ENCODE measurements at regions not wholly inside any gene's neighbourhood (a gene's known extent, or its start where the extent isn't known, plus 50 kb on each side); places are given as distances from the start of the nearest gene placed in this dataset.

DNA sequence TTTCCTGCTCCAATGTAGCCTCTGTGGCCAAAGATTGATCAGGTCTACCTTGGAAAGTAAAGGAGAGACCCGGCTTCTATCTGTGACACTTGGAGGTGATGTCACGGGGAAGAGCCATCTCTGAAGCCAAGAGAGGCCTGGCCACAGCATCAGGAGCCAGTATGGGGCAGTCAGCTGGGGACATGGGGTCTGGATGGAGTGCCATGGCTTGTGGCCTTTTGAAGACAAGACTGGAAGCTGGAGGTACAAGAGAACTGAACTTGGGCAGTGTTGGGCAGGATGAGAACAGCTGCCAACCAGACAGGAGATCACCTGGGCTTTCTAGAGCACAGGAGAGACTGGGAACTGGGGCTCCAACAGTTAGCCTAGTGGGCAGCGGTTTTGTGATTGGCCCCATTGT is 190.7 kb downstream of the TENT4A start:
- TF ChIP-seq, protein P1, sequence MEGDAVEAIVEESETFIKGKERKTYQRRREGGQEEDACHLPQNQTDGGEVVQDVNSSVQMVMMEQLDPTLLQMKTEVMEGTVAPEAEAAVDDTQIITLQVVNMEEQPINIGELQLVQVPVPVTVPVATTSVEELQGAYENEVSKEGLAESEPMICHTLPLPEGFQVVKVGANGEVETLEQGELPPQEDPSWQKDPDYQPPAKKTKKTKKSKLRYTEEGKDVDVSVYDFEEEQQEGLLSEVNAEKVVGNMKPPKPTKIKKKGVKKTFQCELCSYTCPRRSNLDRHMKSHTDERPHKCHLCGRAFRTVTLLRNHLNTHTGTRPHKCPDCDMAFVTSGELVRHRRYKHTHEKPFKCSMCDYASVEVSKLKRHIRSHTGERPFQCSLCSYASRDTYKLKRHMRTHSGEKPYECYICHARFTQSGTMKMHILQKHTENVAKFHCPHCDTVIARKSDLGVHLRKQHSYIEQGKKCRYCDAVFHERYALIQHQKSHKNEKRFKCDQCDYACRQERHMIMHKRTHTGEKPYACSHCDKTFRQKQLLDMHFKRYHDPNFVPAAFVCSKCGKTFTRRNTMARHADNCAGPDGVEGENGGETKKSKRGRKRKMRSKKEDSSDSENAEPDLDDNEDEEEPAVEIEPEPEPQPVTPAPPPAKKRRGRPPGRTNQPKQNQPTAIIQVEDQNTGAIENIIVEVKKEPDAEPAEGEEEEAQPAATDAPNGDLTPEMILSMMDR (conservative IDR thresholded peaks at IDR 0.05; ENCODE audit: low read depth, low read length) = no peak
- no peak overlapping the region for H3K4me3 ChIP-seq (ENCODE audit: low read length)
- no peak for DNase-seq (ENCODE audit: low read depth)

DNA sequence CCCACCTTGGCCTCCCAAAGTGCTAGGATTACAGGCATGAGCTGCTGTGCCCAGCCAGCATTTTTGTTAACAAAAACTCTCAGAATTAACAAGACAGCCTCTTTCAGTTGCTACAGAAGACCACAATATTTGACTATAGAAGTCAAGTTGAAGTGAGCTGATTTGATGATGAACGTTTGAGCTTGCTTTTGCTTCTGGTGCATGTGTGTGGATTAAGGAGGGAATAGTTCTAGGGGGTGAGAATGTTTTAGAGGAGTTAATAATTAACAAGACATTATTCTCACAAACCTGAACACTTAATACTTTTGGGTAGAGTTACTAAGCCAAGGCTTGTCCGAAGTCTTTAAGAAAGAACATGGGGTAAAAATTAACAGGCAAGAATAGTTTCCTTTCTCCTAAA is 191.6 kb downstream of the TENT4A start:
- H3K4me3 ChIP-seq (ENCODE audit: low read length) = no peak overlapping the region
- DNase-seq (ENCODE audit: low read depth) = no peak
- TF ChIP-seq, protein P1 (conservative IDR thresholded peaks at IDR 0.05; ENCODE audit: low read depth, low read length) = no peak

DNA sequence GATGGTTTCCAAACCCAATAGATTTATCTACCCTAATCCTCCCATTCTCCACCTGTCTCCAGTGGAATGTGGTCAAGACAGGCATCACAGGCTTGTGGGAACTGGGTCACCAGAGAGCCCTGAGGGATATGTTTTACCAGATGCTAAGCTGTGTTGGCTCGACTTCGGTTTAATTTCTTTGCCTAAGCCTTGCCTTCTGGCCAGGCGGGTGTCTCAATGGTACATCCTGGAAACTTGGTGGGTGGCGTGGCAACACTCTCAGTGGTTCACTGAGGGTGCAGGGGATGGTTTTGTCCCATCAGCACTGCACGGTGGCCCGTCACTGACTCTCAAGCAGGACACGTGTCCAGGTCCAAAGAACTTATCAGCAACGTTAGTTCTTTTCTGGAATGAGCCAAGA is 192.2 kb downstream of the TENT4A start:
- H3K4me3 ChIP-seq (ENCODE audit: low read length) = no peak overlapping the region
- DNase-seq (ENCODE audit: low read depth) = no peak
- TF ChIP-seq, protein P1 (conservative IDR thresholded peaks at IDR 0.05; ENCODE audit: low read depth, low read length) = no peak

DNA sequence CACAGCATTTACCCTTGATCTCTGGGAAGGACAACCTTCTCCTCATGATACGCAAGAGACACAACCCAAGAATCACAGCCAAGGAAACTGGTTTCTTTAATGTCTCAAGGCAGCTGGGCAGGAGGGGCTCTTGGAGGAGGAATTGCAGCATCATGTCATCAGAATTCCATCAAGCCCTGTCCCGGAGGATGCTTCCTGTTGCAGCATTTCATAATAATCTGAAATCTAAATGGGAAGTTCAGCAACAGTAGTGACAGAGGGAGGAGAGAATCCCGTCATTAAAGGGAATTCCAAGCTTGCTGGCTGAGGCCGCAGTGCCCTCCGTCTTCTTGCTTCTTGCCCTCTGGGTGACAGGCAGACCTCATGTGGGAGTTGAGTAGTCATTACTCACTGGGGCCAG is 192.7 kb downstream of the TENT4A start:
- TF ChIP-seq, protein P1 (conservative IDR thresholded peaks at IDR 0.05; ENCODE audit: low read depth, low read length) = no peak
- no peak overlapping the region for H3K4me3 ChIP-seq (ENCODE audit: low read length)
- no peak for DNase-seq (ENCODE audit: low read depth)

DNA sequence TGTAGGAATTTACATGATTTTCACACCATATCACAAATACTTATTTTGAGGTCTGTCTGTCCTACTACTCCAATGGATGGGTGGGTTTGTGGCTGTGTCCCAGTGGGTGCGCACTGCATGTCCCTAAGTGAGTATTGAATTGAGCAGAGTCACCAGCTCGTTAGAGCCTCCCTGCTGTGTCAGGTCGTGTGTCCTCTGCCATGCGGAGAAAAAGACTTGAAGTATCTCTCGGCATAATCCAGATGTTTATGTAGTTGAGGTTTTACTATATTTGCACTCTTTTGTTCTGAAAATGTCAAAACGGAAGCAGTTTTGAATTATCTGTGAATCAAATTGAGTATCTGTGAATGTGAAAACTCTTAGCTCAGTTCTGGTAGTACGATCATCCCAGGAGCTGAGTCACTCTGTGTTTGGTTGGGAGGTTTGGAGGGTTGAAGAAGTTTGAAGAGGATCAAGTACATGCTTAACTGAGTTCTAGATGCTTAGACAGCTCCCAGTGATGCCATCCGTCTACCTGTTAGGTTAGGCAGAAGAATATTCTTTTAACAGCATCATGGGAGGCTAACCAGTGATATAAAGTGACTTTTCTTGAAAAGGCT is 194.2 kb downstream of the TENT4A start:
- TF ChIP-seq, protein P1 (conservative IDR thresholded peaks at IDR 0.05; ENCODE audit: low read depth, low read length) = no peak
- no peak for DNase-seq (ENCODE audit: low read depth)
- H3K4me3 ChIP-seq (ENCODE audit: low read length) = no peak overlapping the region

DNA sequence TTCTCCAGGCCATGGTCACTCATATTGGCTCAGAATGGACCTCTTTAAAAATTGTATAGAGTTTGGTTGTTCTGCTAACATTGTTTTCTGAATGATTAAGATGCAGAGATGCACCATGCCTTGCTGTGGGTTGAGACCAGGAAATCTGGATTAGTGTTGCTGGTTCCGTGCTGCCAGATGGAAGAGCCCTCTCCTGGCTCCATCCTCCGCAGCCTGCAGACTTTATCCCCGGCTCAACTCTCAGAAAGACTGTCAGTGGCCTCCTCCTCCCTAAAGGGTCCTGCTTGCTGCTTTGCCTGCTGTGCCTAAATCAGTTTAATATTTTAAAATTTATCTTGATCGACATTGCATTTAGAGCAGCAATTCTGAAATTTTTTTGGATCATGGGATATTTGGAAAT is 196.7 kb downstream of the TENT4A start:
- TF ChIP-seq, protein P1 (conservative IDR thresholded peaks at IDR 0.05; ENCODE audit: low read depth, low read length) = no peak
- H3K4me3 ChIP-seq (ENCODE audit: low read length) = no peak overlapping the region

DNA sequence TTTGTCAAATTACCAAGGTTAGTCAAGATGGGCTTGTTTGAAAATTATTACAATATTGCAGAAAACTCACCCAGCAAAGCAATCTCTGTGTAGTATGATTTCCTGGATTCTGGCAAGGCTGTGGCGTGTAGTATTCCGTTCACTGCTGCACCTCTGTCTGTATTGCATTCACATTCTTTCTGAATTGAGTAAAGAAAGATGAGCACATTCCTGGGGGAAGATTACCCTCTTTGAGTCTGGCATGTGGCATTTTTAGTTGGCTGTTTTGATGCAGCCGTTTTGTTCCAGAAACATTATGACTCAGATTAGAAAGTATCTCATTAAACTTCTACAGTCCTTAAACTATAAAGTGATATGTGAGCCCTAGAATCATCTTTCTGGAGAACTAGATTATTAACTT is 197.7 kb downstream of the TENT4A start:
- DNase-seq (ENCODE audit: low read depth) = no peak
- TF ChIP-seq, protein P1 (conservative IDR thresholded peaks at IDR 0.05; ENCODE audit: low read depth, low read length) = no peak
- no peak overlapping the region for H3K4me3 ChIP-seq (ENCODE audit: low read length)

More for the DNA sequence above, 196.7 kb downstream of the TENT4A start:
- DNase-seq (ENCODE audit: low read depth) = no peak
